Mammary epithelial cell (primary cell): ENCODE measurements at regions not wholly inside any gene's neighbourhood (a gene's known extent, or its start where the extent isn't known, plus 50 kb on each side); places are given as distances from the start of the nearest gene placed in this dataset.

Experiments
- EZH2 ChIP-seq: IDR thresholded peaks from 2 replicates; pipeline ENCODE4 v1.6.1; 2012; ENCODE audit warnings: low read length, inconsistent platforms, borderline replicate concordance
- TF ChIP-seq, protein P1 (sequence below), 2 donors: IDR thresholded peaks in 1 of 2; conservative IDR thresholded peaks in 1 of 2; 2 replicates each; pipeline ENCODE4 v1.5.1; 2011 to 2012; ENCODE audit warnings: inconsistent platforms in 2 of 2, low read length in 2 of 2, mild to moderate bottlenecking in 2 of 2, control low read depth in 1 of 2, low read depth in 1 of 2; ENCODE audit not compliant: insufficient read depth in 1 of 2; ENCODE audit errors: extremely low read depth in 1 of 2

- TF ChIP-seq, protein P1, sequence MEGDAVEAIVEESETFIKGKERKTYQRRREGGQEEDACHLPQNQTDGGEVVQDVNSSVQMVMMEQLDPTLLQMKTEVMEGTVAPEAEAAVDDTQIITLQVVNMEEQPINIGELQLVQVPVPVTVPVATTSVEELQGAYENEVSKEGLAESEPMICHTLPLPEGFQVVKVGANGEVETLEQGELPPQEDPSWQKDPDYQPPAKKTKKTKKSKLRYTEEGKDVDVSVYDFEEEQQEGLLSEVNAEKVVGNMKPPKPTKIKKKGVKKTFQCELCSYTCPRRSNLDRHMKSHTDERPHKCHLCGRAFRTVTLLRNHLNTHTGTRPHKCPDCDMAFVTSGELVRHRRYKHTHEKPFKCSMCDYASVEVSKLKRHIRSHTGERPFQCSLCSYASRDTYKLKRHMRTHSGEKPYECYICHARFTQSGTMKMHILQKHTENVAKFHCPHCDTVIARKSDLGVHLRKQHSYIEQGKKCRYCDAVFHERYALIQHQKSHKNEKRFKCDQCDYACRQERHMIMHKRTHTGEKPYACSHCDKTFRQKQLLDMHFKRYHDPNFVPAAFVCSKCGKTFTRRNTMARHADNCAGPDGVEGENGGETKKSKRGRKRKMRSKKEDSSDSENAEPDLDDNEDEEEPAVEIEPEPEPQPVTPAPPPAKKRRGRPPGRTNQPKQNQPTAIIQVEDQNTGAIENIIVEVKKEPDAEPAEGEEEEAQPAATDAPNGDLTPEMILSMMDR (conservative IDR thresholded peaks at IDR 0.05 in 1 of 2, IDR thresholded peaks at IDR 0.05 in 1 of 2; ENCODE audit: extremely low read depth in 1 of 2, insufficient read depth in 1 of 2, low read depth in 1 of 2, low read length in 2 of 2): no peak
- TF ChIP-seq EZH2: no peak
Observed at GRCh38 chr10:33664070-33664469, 329.6 kb upstream of the NRP1 start.
